ENCODE measurements at regions not wholly inside any gene's neighbourhood (a gene's known extent, or its start where the extent isn't known, plus 50 kb on each side); places are given as distances from the start of the nearest gene placed in this dataset.
A peak's percentile ranks its signal among the peaks of the same experiment; 100 is the strongest.

- TF ChIP-seq CTCF (IDR thresholded peaks at IDR 0.05; ENCODE audit: borderline replicate concordance, extremely low read depth, low read length, poor library complexity, severe bottlenecking), result peak; percentile 25
- TF ChIP-seq EZH2 (IDR thresholded peaks at IDR 0.05; ENCODE audit: borderline replicate concordance, low read depth, low read length, severe bottlenecking), result no peak
These were observed 256.9 kb upstream of the NFE2L3 start for GRCh38 chr7:25894902-25895791.
